22Rv1 (cell line): ENCODE measurements at regions not wholly inside any gene's neighbourhood (a gene's known extent, or its start where the extent isn't known, plus 50 kb on each side); places are given as distances from the start of the nearest gene placed in this dataset.

Experiments used
- CTCF ChIP-seq: fragments of 450-650 bp; IDR thresholded peaks from 2 replicates; pipeline ENCODE4 v1.5.1; 2017; ENCODE audit warnings: mild to moderate bottlenecking
- ZFX ChIP-seq: fragments of 450-650 bp; IDR thresholded peaks from 2 replicates; pipeline ENCODE4 v1.6.1; 2017; ENCODE audit warnings: antibody characterized with exemption, borderline replicate concordance

DNA sequence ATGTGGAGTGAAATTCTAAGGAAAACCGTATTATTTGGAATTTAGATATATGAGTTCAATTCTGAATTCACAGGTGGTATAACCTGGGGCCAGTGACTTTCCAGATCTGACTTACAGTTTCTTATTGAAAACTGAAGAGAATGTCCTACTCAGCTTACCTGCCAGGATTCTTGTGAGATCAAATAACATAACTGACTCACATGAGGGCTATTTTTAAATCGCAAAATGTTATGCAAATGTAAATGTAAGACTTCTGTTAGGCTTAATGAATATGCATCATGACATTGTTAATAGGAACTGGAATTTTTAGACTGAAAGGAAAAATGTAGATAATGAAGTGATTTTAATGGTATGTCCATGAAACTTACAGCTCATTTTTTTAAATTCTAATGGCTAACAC lies 1142.1 kb downstream of the FLRT2 start:
- TF ChIP-seq CTCF (no peak), ZFX (no peak)
